NCI-H345 treated with DMSO at 0.1 percent for 48 hours (cell line): ENCODE measurements at regions not wholly inside any gene's neighbourhood (a gene's known extent, or its start where the extent isn't known, plus 50 kb on each side); places are given as distances from the start of the nearest gene placed in this dataset.

Source experiments
- DNase-seq: peaks from one replicate; lab custom pipeline; 2025; ENCODE audit not compliant: unreplicated experiment; lab: John Stamatoyannopoulos, UW

DNA sequence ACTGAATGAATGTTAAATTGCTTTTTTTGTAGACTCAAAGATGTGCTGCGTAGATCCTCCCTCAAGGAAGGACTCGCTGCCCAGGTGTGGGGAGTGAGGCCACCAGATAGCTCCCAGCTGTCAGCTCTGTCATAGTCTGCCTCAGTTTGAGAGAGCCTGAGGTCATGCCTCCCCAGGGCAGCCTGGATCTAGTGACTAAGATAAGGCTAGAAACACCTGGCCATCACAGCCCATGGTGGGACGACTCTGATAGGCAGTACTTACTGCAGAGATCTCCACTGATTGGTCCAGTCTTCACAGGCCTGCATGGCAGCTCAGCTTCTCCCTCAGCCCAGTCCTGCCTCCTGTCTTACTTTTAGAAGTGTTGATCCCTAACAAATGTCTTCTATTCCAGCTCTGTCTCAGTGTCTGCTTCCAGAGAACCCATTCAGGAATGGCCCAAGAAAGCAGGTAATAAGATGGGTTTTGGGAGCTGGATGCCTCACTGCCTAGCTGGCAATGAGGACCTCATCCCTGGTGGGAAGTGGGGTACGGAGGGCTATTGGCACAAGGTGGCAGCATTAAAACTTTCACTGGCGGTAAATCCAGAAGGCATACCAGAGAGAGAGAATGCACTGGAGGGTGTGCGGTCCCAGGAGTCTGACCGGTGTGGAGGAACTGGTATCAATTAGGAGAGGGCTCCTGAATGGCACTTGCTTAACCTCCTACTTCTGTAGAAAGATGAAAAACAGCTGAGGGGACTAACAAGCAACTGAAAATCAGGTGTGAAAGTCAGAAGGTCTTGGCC, 55.3 kb upstream of the GPR37L1 start:
- DNase-seq: no peak

DNA sequence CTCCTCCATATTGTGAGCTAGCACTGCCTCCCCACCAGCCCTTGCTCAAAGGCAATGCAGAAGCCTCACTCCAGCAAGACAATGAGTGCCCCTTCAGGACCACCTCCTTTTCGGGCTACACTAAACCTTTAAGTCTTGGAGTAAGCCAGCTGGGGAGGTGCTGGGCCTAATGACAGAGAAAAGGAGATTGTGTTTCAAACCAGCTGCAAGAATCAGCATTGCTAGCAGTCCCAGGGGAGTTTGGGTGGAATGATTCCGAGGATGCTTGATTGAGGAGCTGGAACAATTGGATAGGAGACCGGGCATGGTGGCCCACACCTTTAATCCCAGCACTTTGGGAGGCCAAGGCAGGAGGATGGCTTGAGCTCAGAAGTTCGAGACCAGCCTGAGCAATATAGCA, 54.1 kb upstream of the GPR37L1 start:
- no peak for DNase-seq

DNA sequence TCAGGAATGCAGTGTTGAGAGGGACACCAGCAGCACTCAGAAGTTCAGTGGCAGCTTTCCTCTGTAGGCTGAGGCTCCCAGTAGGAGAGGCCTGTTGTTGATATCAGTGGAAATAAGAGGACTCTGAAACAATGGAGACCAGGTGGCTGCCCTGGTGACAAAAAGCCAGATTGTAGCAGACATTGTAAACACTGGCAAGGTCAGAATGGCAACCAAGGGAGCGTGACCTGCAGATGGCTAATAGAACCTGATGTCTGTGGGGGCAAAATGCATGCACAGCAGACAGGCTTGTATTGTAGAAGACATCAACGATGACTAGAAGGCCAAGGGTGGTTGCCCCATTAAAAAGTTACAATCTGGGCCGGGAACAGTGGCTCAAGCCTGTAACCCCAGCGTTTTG, 53.1 kb upstream of the GPR37L1 start:
- peak; percentile 63 for DNase-seq

DNA sequence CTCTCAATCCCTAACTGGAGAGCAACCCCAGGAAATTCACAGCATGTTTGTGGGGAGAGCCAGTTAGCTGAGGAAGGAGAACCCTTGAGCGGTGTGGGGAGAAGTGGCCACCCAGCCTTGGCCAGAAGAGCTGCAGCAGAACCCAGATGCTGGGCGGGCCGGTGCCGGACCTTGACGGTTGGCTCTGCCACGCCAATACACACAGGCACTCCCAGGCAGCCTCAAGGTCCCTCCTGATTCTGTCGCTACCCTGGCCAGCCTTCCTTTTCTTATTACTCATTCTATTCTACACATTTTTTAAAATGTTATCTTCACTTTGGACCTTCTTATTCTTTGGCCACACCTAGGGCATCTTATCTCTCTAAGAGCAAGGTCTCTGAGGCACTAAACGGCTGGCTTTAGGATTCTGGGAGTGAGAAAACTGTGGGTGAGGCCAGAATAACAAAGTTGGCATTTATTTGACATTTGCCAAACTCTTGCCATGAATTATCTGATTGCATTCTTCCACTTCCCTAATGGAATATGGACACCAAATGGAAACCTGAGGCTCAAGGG, 50.4 kb upstream of the GPR37L1 start:
- no peak for DNase-seq
